HG02870 (cell line): ENCODE measurements at regions not wholly inside any gene's neighbourhood (a gene's known extent, or its start where the extent isn't known, plus 50 kb on each side); places are given as distances from the start of the nearest gene placed in this dataset.

Experiments used
- ATAC-seq: cut with Tn5 transposase; IDR thresholded peaks from one replicate; pipeline ENCODE4 v1.9.1; 2021; ENCODE audit warnings: mild to moderate bottlenecking, moderate library complexity; ENCODE audit not compliant: unreplicated experiment

DNA sequence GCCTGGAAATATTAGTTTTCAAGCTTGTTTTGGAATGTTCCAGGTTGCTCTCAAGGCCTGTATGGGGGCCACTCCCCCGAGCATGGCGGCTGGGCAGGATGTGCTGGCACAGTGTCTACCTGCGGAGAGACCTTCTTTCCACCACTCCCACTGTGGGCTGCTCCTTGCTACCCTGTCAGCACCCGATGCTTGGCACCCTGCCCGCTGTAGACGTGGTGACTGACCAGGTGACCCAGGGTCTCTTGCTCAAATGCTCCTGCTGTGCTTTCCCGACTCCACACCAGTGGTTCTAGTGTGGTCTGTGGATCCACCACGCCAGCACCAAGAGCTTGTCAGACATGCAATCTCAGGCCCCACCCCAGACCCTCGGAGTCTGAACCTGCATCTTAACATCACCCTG is 213.3 kb downstream of the SH3BP4 start:
- ATAC-seq: no peak

GRCh38 chr2:235165631-235166030 is 213.8 kb downstream of the SH3BP4 start:
- no peak for ATAC-seq

DNA sequence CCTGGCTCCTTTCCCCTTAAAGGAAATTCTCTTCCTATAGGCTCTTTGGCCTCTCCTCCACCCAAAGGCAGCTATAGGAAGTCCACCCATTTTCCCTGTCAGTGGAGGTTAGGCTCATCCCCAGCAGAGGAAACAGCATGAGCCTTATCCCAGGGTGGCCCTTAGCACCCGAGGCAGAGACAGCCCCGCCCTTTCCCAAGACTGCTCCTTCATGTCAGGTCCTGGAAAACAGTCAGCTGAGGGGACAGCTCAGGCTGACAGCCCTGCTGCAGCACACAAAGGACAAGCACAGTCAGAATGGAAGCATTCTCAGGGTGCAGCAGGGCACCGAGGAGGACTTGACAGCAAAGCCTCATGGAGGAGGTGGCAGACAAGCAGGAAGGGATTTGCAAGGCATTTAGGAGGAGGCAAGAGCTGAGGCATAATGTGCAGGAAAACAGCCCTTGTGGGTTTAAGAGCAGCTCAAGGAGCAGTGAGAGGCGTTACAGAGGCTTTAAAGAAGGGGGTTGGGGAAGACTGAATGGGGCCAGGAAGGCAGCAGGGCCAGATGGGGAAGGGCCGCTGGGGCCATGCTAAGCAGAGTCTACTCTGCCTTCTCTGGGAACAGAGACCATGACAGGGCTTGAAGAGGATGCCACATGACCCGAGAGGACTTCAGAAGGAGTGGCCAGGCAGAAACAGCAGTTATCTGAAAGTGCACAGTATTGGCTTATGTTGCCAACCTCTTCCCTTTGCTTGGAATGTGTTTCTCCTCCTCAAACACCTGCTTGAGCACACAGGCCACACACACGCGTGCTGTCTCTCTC is 216.6 kb downstream of the SH3BP4 start:
- no peak for ATAC-seq

- ATAC-seq: no peak
Measured at GRCh38 chr2:235170016-235170415, 218.2 kb downstream of the SH3BP4 start.

DNA sequence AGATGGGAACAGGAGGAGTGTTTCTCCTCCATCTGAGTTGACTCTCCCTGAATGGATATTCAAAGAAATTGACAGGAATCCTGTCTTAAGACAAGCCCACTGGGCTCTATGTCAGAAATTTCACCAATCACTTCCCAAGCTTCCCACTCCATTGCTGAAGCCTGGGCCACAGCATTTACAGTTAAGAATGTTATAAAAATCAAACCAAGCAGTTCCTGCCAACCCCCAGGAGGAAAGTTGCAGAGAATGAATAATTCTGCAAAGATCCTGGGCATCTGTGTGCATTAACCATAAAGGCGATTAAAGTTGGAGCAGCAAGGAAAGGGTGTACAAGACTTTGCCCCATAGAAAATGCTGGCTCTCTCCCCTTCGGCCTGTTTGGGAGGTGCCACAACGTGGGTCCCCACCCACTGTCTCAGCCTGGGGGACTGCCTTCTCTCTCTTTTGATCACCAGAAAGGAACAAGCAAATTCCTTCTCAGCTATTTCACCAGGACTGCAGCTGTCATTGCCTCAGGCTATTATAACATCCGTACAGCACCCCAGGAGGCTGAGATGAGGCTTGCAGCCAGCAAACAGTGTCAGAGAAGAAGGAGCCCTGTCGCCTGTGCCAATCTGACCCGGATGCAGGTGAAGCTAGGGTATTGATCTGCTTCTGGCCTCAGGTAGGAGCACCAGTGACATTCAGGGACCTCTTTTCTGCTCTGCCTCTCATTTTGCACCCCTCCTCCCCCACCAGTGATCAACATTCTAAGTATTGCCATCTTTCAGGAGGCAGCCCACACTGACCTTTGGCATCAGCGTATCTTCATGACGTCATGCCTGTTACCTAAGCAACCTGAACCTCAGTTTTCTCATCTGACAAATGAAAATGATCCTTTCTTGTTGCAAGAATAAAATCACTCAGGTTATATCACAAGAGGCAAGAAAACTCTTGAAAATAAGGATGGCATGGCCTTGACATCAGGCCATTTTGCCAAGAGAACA is 219.0 kb downstream of the SH3BP4 start:
- ATAC-seq: no peak

DNA sequence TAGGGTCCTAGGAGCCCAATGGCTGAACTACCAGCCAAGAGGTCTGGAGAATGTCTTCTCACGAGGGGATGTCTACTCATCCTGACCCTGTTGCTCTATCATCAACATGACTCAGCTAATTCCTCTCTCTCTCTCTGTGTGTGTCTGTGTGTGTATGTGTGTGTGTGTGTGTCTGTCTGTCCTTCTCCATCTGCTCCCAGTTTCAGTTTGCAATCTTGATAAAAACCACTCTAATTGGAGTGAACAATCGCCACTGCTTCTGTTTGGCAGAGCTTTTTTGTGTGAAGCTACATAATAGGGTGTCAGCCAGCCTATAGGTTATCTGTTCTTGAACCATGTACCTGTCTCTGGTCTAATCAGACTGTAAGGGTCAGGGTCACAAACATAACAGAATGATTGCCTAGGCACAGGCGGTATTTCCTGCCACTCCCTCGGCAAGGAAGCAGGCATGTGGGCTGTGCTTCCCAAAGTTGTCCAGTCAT is 219.8 kb downstream of the SH3BP4 start:
- no peak for ATAC-seq

- ATAC-seq: no peak
Measured at GRCh38 chr2:235180642-235181041, 228.8 kb downstream of the SH3BP4 start.

DNA sequence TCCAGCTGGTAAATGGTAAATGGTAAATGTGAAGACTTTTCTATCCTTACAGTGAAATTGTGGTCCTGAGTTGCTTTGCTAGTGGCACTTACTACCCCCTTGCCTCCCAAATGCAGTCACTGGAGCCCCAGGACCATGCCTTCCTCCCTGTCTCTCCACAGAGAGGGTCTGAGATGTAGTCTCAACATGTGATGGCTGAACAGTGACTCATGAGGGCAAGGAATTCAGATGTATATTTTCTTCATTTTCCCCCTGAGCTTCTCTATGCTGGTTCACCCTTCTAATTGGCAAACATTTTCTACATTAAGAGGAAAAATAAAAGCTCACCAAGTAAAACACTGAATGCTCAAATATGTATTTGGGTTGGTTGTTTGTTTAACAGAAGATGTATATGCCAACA is 232.0 kb downstream of the SH3BP4 start:
- no peak for ATAC-seq

GRCh38 chr2:235187806-235188205 is 236.0 kb downstream of the SH3BP4 start:
- no peak for ATAC-seq

GRCh38 chr2:235191486-235191885 is 239.7 kb downstream of the SH3BP4 start:
- ATAC-seq: no peak

- ATAC-seq: no peak
Measured at GRCh38 chr2:235191978-235192377, 240.2 kb downstream of the SH3BP4 start.

- no peak for ATAC-seq
Measured at GRCh38 chr2:235194351-235194750, 242.5 kb downstream of the SH3BP4 start.

DNA sequence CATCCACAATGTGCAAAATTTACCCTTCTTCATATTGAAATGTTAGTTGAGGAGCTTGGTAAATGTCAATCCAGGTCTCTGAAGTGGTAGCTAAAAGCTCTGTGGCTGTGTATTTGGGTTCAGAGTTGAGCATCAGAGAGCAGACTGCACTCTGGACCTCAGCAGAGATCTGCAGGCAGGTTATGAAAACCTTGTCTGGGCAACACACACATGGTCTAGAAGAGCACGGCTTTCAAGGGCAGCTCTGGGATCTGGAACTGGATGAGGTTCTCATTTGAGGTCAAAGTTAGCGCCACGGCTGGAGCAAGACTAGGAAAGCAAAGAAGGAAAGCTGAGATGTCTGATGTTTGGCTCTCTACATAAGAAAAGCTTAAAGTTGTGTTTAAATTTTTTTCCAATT is 243.0 kb downstream of the SH3BP4 start:
- ATAC-seq: no peak

GRCh38 chr2:235195921-235196320 is 244.1 kb downstream of the SH3BP4 start:
- ATAC-seq: no peak

- ATAC-seq: no peak
Measured at GRCh38 chr2:235199128-235199527, 247.3 kb downstream of the SH3BP4 start.

DNA sequence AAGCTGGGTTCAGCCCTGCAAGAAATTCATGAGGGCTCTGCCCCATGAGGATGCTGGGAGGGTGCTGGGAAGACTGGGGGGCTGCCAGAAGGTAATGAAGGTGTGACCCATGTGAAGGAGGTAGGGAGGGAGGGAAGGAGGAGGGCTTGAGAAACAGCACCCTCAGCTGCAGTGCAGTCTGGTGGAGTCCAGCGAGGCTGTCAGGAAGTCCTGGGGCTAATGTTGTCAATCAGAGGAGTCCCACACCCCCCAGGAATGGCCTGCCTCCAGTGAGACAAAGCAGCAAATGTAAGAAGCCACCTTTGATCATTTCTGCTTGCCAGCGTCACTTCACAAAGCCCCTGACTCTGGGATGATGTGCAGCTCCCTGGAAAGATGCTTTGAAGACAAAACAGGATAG is 248.4 kb downstream of the SH3BP4 start:
- no peak for ATAC-seq

GRCh38 chr2:235201756-235202155 is 249.9 kb downstream of the SH3BP4 start:
- ATAC-seq: no peak

DNA sequence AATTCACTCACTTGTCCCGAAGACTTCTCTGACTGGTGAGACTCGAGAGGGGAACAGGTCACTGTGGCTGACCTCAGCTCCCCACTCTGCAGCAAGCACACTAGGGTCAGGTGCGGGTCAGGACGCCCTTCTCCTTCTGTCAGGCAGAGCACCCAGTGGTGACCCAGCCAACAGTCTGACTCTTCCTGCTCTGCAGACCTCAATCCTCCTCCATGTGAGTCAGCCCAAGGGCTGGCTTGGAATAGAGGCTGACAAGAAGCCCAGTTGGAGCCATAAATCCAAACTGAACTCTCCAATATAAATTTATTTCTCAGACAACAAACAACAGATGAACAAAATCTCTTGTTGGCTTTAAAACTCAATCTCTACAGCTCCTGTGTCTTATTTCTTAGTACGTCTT is 253.1 kb downstream of the SH3BP4 start:
- no peak for ATAC-seq

GRCh38 chr2:235206399-235206798 is 254.6 kb downstream of the SH3BP4 start:
- ATAC-seq: no peak

GRCh38 chr2:235206980-235207579 is 255.3 kb downstream of the SH3BP4 start:
- ATAC-seq: no peak

- ATAC-seq: no peak
Measured at GRCh38 chr2:235211056-235211455, 259.2 kb downstream of the SH3BP4 start.
